Lower lobe of right lung (tissue), 2 donors: ENCODE measurements at regions not wholly inside any gene's neighbourhood (a gene's known extent, or its start where the extent isn't known, plus 50 kb on each side); places are given as distances from the start of the nearest gene placed in this dataset.

Source experiments
- ATAC-seq, 2 donors: fragments of 200-7000 bp; cut with Tn5 transposase; one replicate each; pipeline ENCODE4 v1.9.1; 2020 to 2022; ENCODE audit warnings: mild to moderate bottlenecking in 2 of 2, moderate library complexity in 2 of 2
- DNase-seq: peaks from one replicate; pipeline ENCODE4 v3.0.0-alpha.2; 2020
- H3K27ac ChIP-seq: fragments of 200-600 bp; one replicate; pipeline ENCODE4 v1.8.0; 2022
- H3K27me3 ChIP-seq: fragments of 200-600 bp; one replicate; pipeline ENCODE4 v1.8.0; 2022; ENCODE audit warnings: low read depth
- H3K36me3 ChIP-seq: fragments of 200-600 bp; one replicate; pipeline ENCODE4 v1.8.0; 2022; ENCODE audit warnings: mild to moderate bottlenecking
- H3K4me1 ChIP-seq: fragments of 200-600 bp; one replicate; pipeline ENCODE4 v1.8.0; 2022
- H3K4me3 ChIP-seq: fragments of 200-600 bp; one replicate; pipeline ENCODE4 v1.8.0; 2022; ENCODE audit warnings: mild to moderate bottlenecking
- H3K9me3 ChIP-seq: fragments of 200-600 bp; one replicate; pipeline ENCODE4 v1.8.0; 2022
- intact Hi-C: fragments of 100-400 bp; cut with DNase I; formaldehyde crosslinking; loops from one replicate; pipeline ENCODE4 v1.11.0; 2022
- TF ChIP-seq, protein P1 (sequence below): fragments of 200-600 bp; IDR thresholded peaks from one replicate; pipeline ENCODE4 v1.8.0; 2022; ENCODE audit warnings: antibody characterized with exemption, mild to moderate bottlenecking
- donor health status: DM: no; HTN: yes; CAD: no; lungs with severe emphysema.

- Histone ChIP-seq H3K4me1 (no peaks in the 10 kb centered on the region), H3K27me3 (no peaks in the 10 kb centered on the region), H3K9me3 (no peaks in the 10 kb centered on the region), H3K4me3 (no peak overlapping the region), H3K27ac (no peak overlapping the region), H3K36me3 (no peaks in the 10 kb centered on the region)
- ATAC-seq (no peak), DNase-seq (no peak)
- TF ChIP-seq, protein P1, sequence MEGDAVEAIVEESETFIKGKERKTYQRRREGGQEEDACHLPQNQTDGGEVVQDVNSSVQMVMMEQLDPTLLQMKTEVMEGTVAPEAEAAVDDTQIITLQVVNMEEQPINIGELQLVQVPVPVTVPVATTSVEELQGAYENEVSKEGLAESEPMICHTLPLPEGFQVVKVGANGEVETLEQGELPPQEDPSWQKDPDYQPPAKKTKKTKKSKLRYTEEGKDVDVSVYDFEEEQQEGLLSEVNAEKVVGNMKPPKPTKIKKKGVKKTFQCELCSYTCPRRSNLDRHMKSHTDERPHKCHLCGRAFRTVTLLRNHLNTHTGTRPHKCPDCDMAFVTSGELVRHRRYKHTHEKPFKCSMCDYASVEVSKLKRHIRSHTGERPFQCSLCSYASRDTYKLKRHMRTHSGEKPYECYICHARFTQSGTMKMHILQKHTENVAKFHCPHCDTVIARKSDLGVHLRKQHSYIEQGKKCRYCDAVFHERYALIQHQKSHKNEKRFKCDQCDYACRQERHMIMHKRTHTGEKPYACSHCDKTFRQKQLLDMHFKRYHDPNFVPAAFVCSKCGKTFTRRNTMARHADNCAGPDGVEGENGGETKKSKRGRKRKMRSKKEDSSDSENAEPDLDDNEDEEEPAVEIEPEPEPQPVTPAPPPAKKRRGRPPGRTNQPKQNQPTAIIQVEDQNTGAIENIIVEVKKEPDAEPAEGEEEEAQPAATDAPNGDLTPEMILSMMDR: no peak
- intact Hi-C loops: no loop called here
These were observed 326.1 kb upstream of the ROPN1 start for GRCh38 chr3:124318014-124318413.

- no peak for ATAC-seq
- Histone ChIP-seq H3K27me3 (no peaks in the 10 kb centered on the region), H3K4me3 (no peak overlapping the region), H3K9me3 (no peaks in the 10 kb centered on the region), H3K4me1 (no peaks in the 10 kb centered on the region), H3K36me3 (no peaks in the 10 kb centered on the region), H3K27ac (no peak overlapping the region)
- intact Hi-C loops: no loop called here
- TF ChIP-seq, protein P1: no peak
- DNase-seq: no peak
These were observed 326.7 kb upstream of the ROPN1 start for GRCh38 chr3:124318656-124319055.

- no peak for DNase-seq
- Histone ChIP-seq H3K27me3 (no peaks in the 10 kb centered on the region), H3K36me3 (no peaks in the 10 kb centered on the region), H3K27ac (no peak overlapping the region), H3K4me3 (no peak overlapping the region), H3K4me1 (no peaks in the 10 kb centered on the region), H3K9me3 (no peaks in the 10 kb centered on the region)
- intact Hi-C loops: no loop called here
- ATAC-seq: no peak
- TF ChIP-seq, protein P1: no peak
These were observed 329.1 kb upstream of the ROPN1 start for GRCh38 chr3:124320976-124321375.

DNA sequence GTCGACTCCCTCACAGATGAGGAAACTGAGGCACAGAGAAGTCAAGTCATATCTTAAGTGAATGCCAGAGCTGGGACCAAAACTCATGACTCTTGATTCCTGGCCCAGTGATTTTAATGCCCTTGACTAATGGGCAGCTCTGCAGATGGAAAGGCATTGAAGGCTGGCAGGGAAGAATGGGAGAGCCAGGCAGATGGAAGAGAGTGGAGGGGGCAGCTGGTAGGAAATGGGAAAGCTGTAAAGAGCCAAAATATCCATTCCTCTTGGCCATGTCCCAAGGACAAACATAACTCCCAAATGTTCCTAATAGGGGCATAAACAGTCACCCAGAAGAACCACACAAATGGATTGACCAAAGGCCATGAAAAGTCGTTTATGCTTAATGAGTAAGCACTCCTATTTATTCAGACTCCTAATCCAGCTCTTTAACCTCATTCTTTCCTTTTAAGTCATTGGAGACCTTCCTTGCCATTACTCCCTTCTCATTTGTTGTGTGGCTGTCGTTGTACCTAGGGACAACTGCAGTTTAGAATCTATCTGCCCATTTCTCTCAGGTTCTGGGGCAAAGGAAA is 330.5 kb upstream of the ROPN1 start:
- intact Hi-C loops: no loop called here
- Histone ChIP-seq H3K36me3 (no peaks in the 10 kb centered on the region), H3K9me3 (no peaks in the 10 kb centered on the region), H3K27ac (no peak overlapping the region), H3K4me3 (no peak overlapping the region), H3K27me3 (no peaks in the 10 kb centered on the region), H3K4me1 (no peaks in the 10 kb centered on the region)
- TF ChIP-seq, protein P1: no peak
- no peak for DNase-seq
- ATAC-seq: no peak

GRCh38 chr3:124322966-124323365 is 331.0 kb upstream of the ROPN1 start:
- DNase-seq (no peak), ATAC-seq (no peak)
- TF ChIP-seq, protein P1: no peak
- Histone ChIP-seq H3K27me3 (no peaks in the 10 kb centered on the region), H3K27ac (no peak overlapping the region), H3K9me3 (no peaks in the 10 kb centered on the region), H3K4me3 (no peak overlapping the region), H3K4me1 (no peaks in the 10 kb centered on the region), H3K36me3 (no peaks in the 10 kb centered on the region)
- intact Hi-C loops: no loop called here

GRCh38 chr3:124325248-124325647 is 333.3 kb upstream of the ROPN1 start:
- no peak overlapping the region for H3K27ac ChIP-seq
- H3K4me1 ChIP-seq: no peaks in the 10 kb centered on the region
- no peaks in the 10 kb centered on the region for H3K9me3 ChIP-seq
- TF ChIP-seq, protein P1: no peak
- DNase-seq: no peak
- H3K4me3 ChIP-seq: no peak overlapping the region
- no peaks in the 10 kb centered on the region for H3K36me3 ChIP-seq
- no peaks in the 10 kb centered on the region for H3K27me3 ChIP-seq
- intact Hi-C loops: no loop called here
- ATAC-seq: no peak
